22Rv1 (cell line): ENCODE measurements at regions not wholly inside any gene's neighbourhood (a gene's known extent, or its start where the extent isn't known, plus 50 kb on each side); places are given as distances from the start of the nearest gene placed in this dataset.

ENCODE experiments used
- CTCF ChIP-seq: fragments of 450-650 bp; IDR thresholded peaks from 2 replicates; pipeline ENCODE4 v1.5.1; 2017; ENCODE audit warnings: mild to moderate bottlenecking
- ZFX ChIP-seq: fragments of 450-650 bp; IDR thresholded peaks from 2 replicates; pipeline ENCODE4 v1.6.1; 2017; ENCODE audit warnings: antibody characterized with exemption, borderline replicate concordance

GRCh38 chr12:115794659-115795081, 482.8 kb downstream of the MED13L start:
- TF ChIP-seq CTCF: peak; percentile 55
- TF ChIP-seq ZFX: no peak
